GM12878 (cell line): ENCODE measurements at regions not wholly inside any gene's neighbourhood (a gene's known extent, or its start where the extent isn't known, plus 50 kb on each side); places are given as distances from the start of the nearest gene placed in this dataset.

Source experiments
- ATAC-seq: fragments of 200-7000 bp; cut with Tn5 transposase; 3 replicates; pipeline ENCODE4 v1.9.1; 2020; ENCODE audit warnings: mild to moderate bottlenecking, moderate library complexity
- BruUV-seq: library from RNA; stranded (reverse); fragments of 400-500 nt; replicated peaks from 2 replicates; lab custom pipeline; 2021; lab: Mats Ljungman, UMichigan
- CTCF ChIA-PET: fragments of 300-600 bp; sonication (Branson Sonifier 250); formaldehyde crosslinking; extraction: SDS; loops from one replicate; lab custom pipeline; 2021; ENCODE audit warnings: inconsistent platforms; lab: Yijun Ruan, JAX
- POLR2A ChIA-PET: fragments of 350-600 bp; formaldehyde crosslinking; extraction: SDS; loops from one replicate; lab custom pipeline; 2021; ENCODE audit warnings: inconsistent platforms; lab: Charles Lee
- RAD21 ChIA-PET: fragments of 300-600 bp; sonication (Branson Sonifier 250); formaldehyde crosslinking; loops from one replicate; lab custom pipeline; 2023; ENCODE audit warnings: antibody characterized with exemption; ENCODE audit not compliant: unreplicated experiment; lab: Charles Lee
- SMC1A ChIA-PET: fragments of 300-600 bp; sonication (Branson Sonifier 250); formaldehyde crosslinking; loops from one replicate; lab custom pipeline; 2023; ENCODE audit not compliant: unreplicated experiment, uncharacterized antibody; lab: Charles Lee
- DNase-seq: peaks from one replicate; pipeline ENCODE4 v3.0.0-alpha.2; 2011; ENCODE audit warnings: low read depth, low spot score
- FAIRE-seq: peaks from 3 replicates; lab custom pipeline; 2011; peaks lifted over from hg19 to GRCh38; lab: Jason Lieb, UNC
- H2AFZ ChIP-seq: 2 replicates; pipeline ENCODE4 v1.6.0; 2011; ENCODE audit warnings: low read depth, low read length, control low read depth; ENCODE audit not compliant: control insufficient read depth
- H3K27ac ChIP-seq: 2 replicates; pipeline ENCODE4 v1.5.1; 2011; ENCODE audit warnings: control low read depth; ENCODE audit not compliant: control insufficient read depth, insufficient read depth
- H3K27me3 ChIP-seq, 2 experiments: replicated peaks in 1 of 2; 2 replicates each; pipeline versions ENCODE4 v1.6.0 to v1.6.1; 2011; ENCODE audit warnings: low read length in 1 of 2; ENCODE audit not compliant: control insufficient read depth in 2 of 2, insufficient read depth in 2 of 2
- H3K36me3 ChIP-seq, 2 experiments: 2 replicates each; pipeline ENCODE4 v1.5.1; 2011; ENCODE audit warnings: low read length in 1 of 2; ENCODE audit not compliant: control insufficient read depth in 2 of 2, insufficient read depth in 2 of 2
- H3K4me1 ChIP-seq: 2 replicates; pipeline ENCODE4 v1.6.1; 2011; ENCODE audit warnings: mild to moderate bottlenecking, low read length, moderate library complexity, mixed read lengths; ENCODE audit not compliant: control insufficient read depth, insufficient read depth
- H3K4me2 ChIP-seq: 2 replicates; pipeline ENCODE4 v1.6.0; 2011; ENCODE audit warnings: control low read depth; ENCODE audit not compliant: control insufficient read depth, insufficient read depth
- H3K4me3 ChIP-seq: fragments of 200-600 bp; sonication (generic); 2 replicates; pipeline ENCODE4 v1.5.1; 2016
- H3K79me2 ChIP-seq: 2 replicates; pipeline ENCODE4 v1.6.0; 2011; ENCODE audit warnings: low read length; ENCODE audit not compliant: control insufficient read depth, insufficient read depth
- H3K9ac ChIP-seq: 2 replicates; pipeline ENCODE4 v1.8.0; 2011; ENCODE audit warnings: low read length, control low read depth, mixed read lengths; ENCODE audit not compliant: control insufficient read depth, insufficient read depth
- H3K9me3 ChIP-seq: replicated peaks from 3 replicates; pipeline ENCODE4 v1.5.1; 2011; ENCODE audit warnings: mild to moderate bottlenecking, low read length; ENCODE audit not compliant: control insufficient read depth, insufficient read depth
- H4K20me1 ChIP-seq: 2 replicates; pipeline ENCODE4 v1.6.0; 2011; ENCODE audit not compliant: control insufficient read depth, insufficient read depth
- BMI1 ChIP-seq: fragments of 450-650 bp; IDR thresholded peaks from 2 replicates; pipeline ENCODE4 v1.6.1; 2016; ENCODE audit warnings: mild to moderate bottlenecking, moderate library complexity, borderline replicate concordance
- CBFB ChIP-seq: IDR thresholded peaks from 2 replicates; pipeline ENCODE4 v1.6.1; 2016; ENCODE audit warnings: antibody characterized with exemption, low read depth
- EED ChIP-seq: sonication (generic); IDR thresholded peaks from 2 replicates; pipeline ENCODE4 v1.6.1; 2016; ENCODE audit warnings: antibody characterized with exemption, low read depth
- EP300 ChIP-seq, 2 experiments: fragments of 150-350 bp in 1 of 2; IDR thresholded peaks; 2 replicates each; pipeline ENCODE4 v1.6.1; 2011 to 2012; ENCODE audit warnings: low read depth in 2 of 2, low read length in 2 of 2, borderline replicate concordance in 1 of 2, improper control_type of control experiment in 1 of 2, inconsistent platforms in 1 of 2; ENCODE audit not compliant: control insufficient read depth in 1 of 2
- IKZF1 ChIP-seq: fragments of 450-650 bp; conservative IDR thresholded peaks from 2 replicates; pipeline ENCODE4 v1.6.1; 2017; ENCODE audit warnings: antibody characterized with exemption, mild to moderate bottlenecking
- MYB ChIP-seq: fragments of 150-350 bp; IDR thresholded peaks from 2 replicates; pipeline ENCODE4 v1.6.1; 2014; ENCODE audit warnings: mild to moderate bottlenecking, low read depth, low read length, borderline replicate concordance
- NFIC ChIP-seq: IDR thresholded peaks from 2 replicates; pipeline ENCODE4 v1.6.1; 2012; ENCODE audit warnings: low read depth, mild to moderate bottlenecking, inconsistent platforms, low read length, moderate library complexity
- PAX5 ChIP-seq: IDR thresholded peaks from 2 replicates; pipeline ENCODE4 v1.6.1; 2011; ENCODE audit warnings: low read depth, low read length, borderline replicate concordance
- POLR2AphosphoS5 ChIP-seq: IDR thresholded peaks from 2 replicates; pipeline ENCODE4 v1.6.1; 2011; ENCODE audit warnings: mild to moderate bottlenecking, low read length, inconsistent platforms
- SMAD1 ChIP-seq: fragments of 450-650 bp; IDR thresholded peaks from 2 replicates; pipeline ENCODE4 v1.6.1; 2018; ENCODE audit warnings: mild to moderate bottlenecking, low read depth; ENCODE audit not compliant: partially characterized antibody
- SP1 ChIP-seq: IDR thresholded peaks from one replicate; pipeline ENCODE4 v1.6.1; 2011; ENCODE audit warnings: low read depth, low read length
- STAT3 ChIP-seq: IDR thresholded peaks from 2 replicates; pipeline ENCODE4 v1.6.1; 2011; ENCODE audit warnings: low read depth, low read length, improper control_type of control experiment
- ZBED1 ChIP-seq: IDR thresholded peaks from 2 replicates; pipeline ENCODE4 v1.6.1; 2016; ENCODE audit warnings: borderline replicate concordance
- WGBS: methylation state at CpG from one replicate; pipeline ENCODE4 v1.1.6; 2016; ENCODE audit warnings: low lambda C conversion rate; ENCODE audit not compliant: insufficient replicate concordance, insufficient coverage; ENCODE audit errors: missing lambda C conversion rate; 5-methylcytosine and 5-hydroxymethylcytosine counted together
- in situ Hi-C: fragments of 300-500 bp; cut with MboI; formaldehyde crosslinking; loops from 9 replicates; pipeline ENCODE4 v1.14.3; 2018; ENCODE audit warnings: mixed read lengths
- intact Hi-C: fragments of 100-400 bp; cut with micrococcal nuclease; formaldehyde crosslinking; loops from one replicate; pipeline ENCODE4 v1.14.2; 2022; ENCODE audit not compliant: unreplicated experiment
- TF ChIP-seq, protein P1 (sequence below): fragments of 450-650 bp; IDR thresholded peaks from 2 replicates; pipeline ENCODE4 v1.6.1; 2017; ENCODE audit warnings: mild to moderate bottlenecking, low read depth, inconsistent platforms; ENCODE audit not compliant: poor library complexity, severe bottlenecking

GRCh38 chr5:32510860-32511259 lies 66.3 kb upstream of the ZFR start:
- DNase-seq (no peak), FAIRE-seq (no peak), ATAC-seq (no peak)
- POLR2A ChIA-PET: interaction anchor here (0.5 kb wide), 1 partner anchor 88 kb away, joined by 4 read pairs; no protein-coding TSS in a partner anchor
- BruUV-seq: no TSS peak
- WGBS: 25% methylated on average over 1 of the region's 1 CpG
- H3K9me3 ChIP-seq: no peaks in the 10 kb centered on the region; the same call in 2 of the 3 replicates
- H3K79me2 ChIP-seq: no peaks in the 10 kb centered on the region
- H3K4me1 ChIP-seq: 0 out of 2 replicates have a peak, but pooled peaks cover 3% of the 10 kb centered on the region
- no peak overlapping the region for H3K9ac ChIP-seq
- H4K20me1 ChIP-seq: no peaks in the 10 kb centered on the region
- no peak overlapping the region for H3K4me3 ChIP-seq
- peaks cover 0 to 2% of the 10 kb centered on the region in 2 experiments; a peak in 1 of 4 replicates for H3K27me3 ChIP-seq
- no peak overlapping the region for H3K4me2 ChIP-seq
- in situ Hi-C loops (no loop called here), intact Hi-C loops (no loop called here)
- H3K27ac ChIP-seq: no peak overlapping the region
- SMC1A ChIA-PET: interaction anchor here (1.2 to 2.8 kb wide), 2 partner anchors 22 to 79 kb away, joined by 3 to 11 read pairs; no protein-coding TSS in a partner anchor
- RAD21 ChIA-PET: no interaction called here
- TF ChIP-seq PAX5: no peak
- no peak for TF ChIP-seq EP300 (IDR thresholded peaks at IDR 0.05; ENCODE audit: borderline replicate concordance in 1 of 2, control insufficient read depth in 1 of 2, low read depth in 2 of 2, low read length in 2 of 2)
- TF ChIP-seq POLR2AphosphoS5: no peak
- no peak for TF ChIP-seq BMI1
- TF ChIP-seq SP1: no peak
- TF ChIP-seq CBFB: no peak
- TF ChIP-seq, protein P1, sequence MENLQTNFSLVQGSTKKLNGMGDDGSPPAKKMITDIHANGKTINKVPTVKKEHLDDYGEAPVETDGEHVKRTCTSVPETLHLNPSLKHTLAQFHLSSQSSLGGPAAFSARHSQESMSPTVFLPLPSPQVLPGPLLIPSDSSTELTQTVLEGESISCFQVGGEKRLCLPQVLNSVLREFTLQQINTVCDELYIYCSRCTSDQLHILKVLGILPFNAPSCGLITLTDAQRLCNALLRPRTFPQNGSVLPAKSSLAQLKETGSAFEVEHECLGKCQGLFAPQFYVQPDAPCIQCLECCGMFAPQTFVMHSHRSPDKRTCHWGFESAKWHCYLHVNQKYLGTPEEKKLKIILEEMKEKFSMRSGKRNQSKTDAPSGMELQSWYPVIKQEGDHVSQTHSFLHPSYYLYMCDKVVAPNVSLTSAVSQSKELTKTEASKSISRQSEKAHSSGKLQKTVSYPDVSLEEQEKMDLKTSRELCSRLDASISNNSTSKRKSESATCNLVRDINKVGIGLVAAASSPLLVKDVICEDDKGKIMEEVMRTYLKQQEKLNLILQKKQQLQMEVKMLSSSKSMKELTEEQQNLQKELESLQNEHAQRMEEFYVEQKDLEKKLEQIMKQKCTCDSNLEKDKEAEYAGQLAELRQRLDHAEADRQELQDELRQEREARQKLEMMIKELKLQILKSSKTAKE: no peak
- TF ChIP-seq STAT3: no peak
- no peak for TF ChIP-seq NFIC
- no peak for TF ChIP-seq IKZF1
- TF ChIP-seq ZBED1: no peak
- TF ChIP-seq SMAD1: no peak
- no peak for TF ChIP-seq MYB
- TF ChIP-seq EED: no peak
- H3K36me3 ChIP-seq: no peaks in the 10 kb centered on the region
- H2AFZ ChIP-seq: no peak overlapping the region
- CTCF ChIA-PET: interaction anchor here (0.7 to 1.7 kb wide), 4 partner anchors 17 to 79 kb away, joined by 3 to 6 read pairs (median 5); no protein-coding TSS in a partner anchor
